BLaER1 (cell line): ENCODE measurements at regions not wholly inside any gene's neighbourhood (a gene's known extent, or its start where the extent isn't known, plus 50 kb on each side); places are given as distances from the start of the nearest gene placed in this dataset.
"Not testable (repeated sequence)": the region's sequence is repeated elsewhere in the genome, so short reads cannot be mapped to it uniquely, and the experiment has no call there.

Source experiments
- H3K27ac ChIP-seq: shearing (Covaris generic); formaldehyde crosslinking; 2 replicates; pipeline ENCODE4 v1.8.1; 2022
- H3K27me3 ChIP-seq: shearing (Covaris generic); formaldehyde crosslinking; 2 replicates; pipeline ENCODE4 v1.8.1; 2022
- H3K36me3 ChIP-seq: shearing (Covaris generic); formaldehyde crosslinking; 2 replicates; pipeline ENCODE4 v1.8.1; 2022
- H3K4me1 ChIP-seq: shearing (Covaris generic); formaldehyde crosslinking; 2 replicates; pipeline ENCODE4 v1.8.1; 2022
- H3K4me2 ChIP-seq: shearing (Covaris generic); formaldehyde crosslinking; 2 replicates; pipeline ENCODE4 v1.8.1; 2022
- H3K4me3 ChIP-seq: shearing (Covaris generic); formaldehyde crosslinking; 2 replicates; pipeline ENCODE4 v1.8.1; 2022
- H3K9ac ChIP-seq: shearing (Covaris generic); formaldehyde crosslinking; 2 replicates; pipeline ENCODE4 v1.8.1; 2022
- H3K9me3 ChIP-seq: shearing (Covaris generic); formaldehyde crosslinking; 2 replicates; pipeline ENCODE4 v1.8.1; 2022
- H4K20me1 ChIP-seq: shearing (Covaris generic); formaldehyde crosslinking; 2 replicates; pipeline ENCODE4 v1.8.1; 2022
- Cebpa-rat ChIP-seq: shearing (Covaris generic); IDR thresholded peaks from 2 replicates; pipeline ENCODE4 v1.8.1; 2022

DNA sequence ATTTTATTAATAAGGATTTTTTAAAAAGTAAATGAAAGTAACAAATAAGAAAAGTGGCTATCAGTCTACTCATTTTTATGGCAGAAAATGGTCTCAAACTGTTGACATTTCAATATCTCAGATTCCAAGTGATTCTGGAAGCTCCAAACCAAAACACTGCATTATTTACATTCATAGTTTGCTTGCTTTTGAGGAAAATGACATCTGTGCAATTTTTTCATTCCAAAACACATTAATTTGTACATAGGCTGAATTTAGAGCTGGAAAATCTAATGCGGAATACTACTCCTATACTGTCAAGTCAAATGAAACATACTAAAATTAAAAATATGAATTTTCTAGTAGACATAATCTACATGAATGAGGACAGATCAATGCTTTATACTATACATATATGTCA, 1047.6 kb downstream of the CDH9 start:
- Histone ChIP-seq H3K27me3 (no peaks in the 10 kb centered on the region), H3K36me3 (no peaks in the 10 kb centered on the region), H4K20me1 (no peaks in the 10 kb centered on the region), H3K27ac (no peak overlapping the region), H3K4me2 (no peak overlapping the region), H3K9me3 (no peaks in the 10 kb centered on the region), H3K4me1 (no peaks in the 10 kb centered on the region), H3K9ac (no peak overlapping the region), H3K4me3 (no peak overlapping the region)
- no peak for TF ChIP-seq Cebpa-rat

DNA sequence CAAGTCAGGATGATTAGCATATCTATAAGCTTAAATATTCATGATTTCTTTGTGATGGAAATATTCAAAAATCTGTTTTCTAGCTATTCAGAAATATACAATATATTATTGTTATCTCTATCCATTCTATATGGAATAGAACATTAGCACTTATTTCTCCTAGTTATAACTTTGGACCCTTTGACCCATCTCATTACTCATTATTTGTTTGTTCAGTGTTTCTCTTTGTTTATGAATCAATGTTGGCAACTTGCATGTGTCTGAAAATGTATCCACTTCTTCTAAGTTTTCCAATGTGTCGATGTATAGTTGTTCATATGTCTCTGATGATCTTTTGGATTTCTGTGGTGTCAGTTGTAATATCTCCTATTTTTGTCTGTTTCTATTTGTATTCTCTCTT, 1059.3 kb downstream of the CDH9 start:
- Histone ChIP-seq H3K4me3 (no peak overlapping the region), H3K4me2 (no peak overlapping the region), H4K20me1 (no peaks in the 10 kb centered on the region), H3K27ac (no peak overlapping the region), H3K9me3 (no peaks in the 10 kb centered on the region), H3K4me1 (no peaks in the 10 kb centered on the region), H3K9ac (no peak overlapping the region), H3K36me3 (no peaks in the 10 kb centered on the region), H3K27me3 (no peaks in the 10 kb centered on the region)
- TF ChIP-seq Cebpa-rat, result no peak

DNA sequence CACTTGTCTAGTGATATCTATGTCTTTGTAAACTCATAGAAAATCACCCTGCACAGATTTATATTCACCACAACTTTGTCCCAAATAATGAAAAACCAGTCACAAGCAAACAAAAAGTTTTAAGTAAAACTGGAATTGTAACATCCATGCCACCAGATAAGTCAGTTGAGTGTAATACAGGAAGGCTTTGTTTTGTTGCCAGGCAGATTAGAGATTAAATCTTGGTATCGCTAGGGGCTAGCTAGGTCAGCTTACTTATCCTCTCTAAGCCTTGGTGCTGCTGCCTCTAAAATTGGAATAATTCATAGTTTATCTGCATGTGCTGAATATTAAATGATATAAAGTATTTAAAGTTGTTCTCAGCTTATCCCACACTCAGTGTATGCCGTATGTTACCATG, 1062.5 kb downstream of the CDH9 start:
- H4K20me1 ChIP-seq, result no peaks in the 10 kb centered on the region
- H3K27me3 ChIP-seq, result no peaks in the 10 kb centered on the region
- H3K4me2 ChIP-seq, result no peak overlapping the region
- H3K4me1 ChIP-seq, result no peaks in the 10 kb centered on the region
- no peaks in the 10 kb centered on the region for H3K9me3 ChIP-seq
- no peak overlapping the region for H3K27ac ChIP-seq
- no peak for TF ChIP-seq Cebpa-rat
- no peak overlapping the region for H3K4me3 ChIP-seq
- H3K36me3 ChIP-seq, result no peaks in the 10 kb centered on the region
- no peak overlapping the region for H3K9ac ChIP-seq

DNA sequence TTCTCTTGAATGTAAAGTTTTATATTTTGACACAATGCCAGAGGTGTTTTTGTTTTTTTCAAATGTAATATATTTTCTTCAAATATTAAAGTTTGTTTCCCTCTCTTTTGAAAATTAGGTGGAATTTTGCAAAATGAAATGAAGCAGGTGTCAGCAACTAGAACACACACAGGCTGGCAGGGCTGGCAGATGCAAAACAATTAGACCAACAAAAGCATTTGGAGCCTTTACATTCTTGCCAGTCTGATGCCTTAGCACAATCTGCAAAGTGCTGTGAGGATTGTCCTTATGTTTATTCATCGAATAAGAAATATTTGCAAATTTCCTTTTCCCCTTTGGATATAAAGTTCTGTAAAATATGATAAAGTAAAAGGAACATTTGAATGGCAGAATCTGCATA, 1063.9 kb downstream of the CDH9 start:
- H3K9ac ChIP-seq, result no peak overlapping the region
- no peak overlapping the region for H3K27ac ChIP-seq
- no peaks in the 10 kb centered on the region for H4K20me1 ChIP-seq
- no peak for TF ChIP-seq Cebpa-rat
- H3K4me2 ChIP-seq, result no peak overlapping the region
- H3K4me3 ChIP-seq, result no peak overlapping the region
- no peaks in the 10 kb centered on the region for H3K4me1 ChIP-seq
- no peaks in the 10 kb centered on the region for H3K36me3 ChIP-seq
- H3K27me3 ChIP-seq, result no peaks in the 10 kb centered on the region
- H3K9me3 ChIP-seq, result no peaks in the 10 kb centered on the region

DNA sequence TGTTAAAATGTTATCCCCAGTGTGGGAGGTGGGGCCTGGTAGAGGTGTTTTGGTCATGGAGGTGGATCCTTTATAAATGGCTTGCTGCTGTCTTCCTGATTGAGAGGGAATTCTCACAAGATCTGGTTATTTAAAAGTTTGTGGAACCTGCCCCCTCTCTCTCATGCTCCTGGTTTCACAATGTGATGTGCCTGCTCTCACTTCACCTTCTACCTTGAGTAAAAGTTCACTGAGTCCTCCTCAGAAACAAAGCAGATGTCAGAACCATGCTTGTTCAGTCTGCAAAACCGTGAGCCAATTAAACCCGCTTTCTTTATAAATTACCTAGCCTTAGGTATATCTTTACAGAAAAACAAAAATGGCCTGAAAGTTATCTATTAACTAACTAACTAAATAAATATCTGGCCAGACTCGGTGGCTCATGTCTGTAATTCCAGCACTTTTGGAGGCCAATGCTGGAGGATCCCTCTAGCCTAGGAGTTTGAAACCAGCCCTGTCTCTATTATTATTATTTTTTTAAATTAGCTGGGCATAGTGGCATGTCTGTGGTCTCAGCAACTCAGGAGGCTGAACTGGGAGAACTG, 1067.4 kb downstream of the CDH9 start:
- Histone ChIP-seq H4K20me1 (no peaks in the 10 kb centered on the region), H3K4me1 (no peaks in the 10 kb centered on the region), H3K4me2 (no peak overlapping the region), H3K4me3 (no peak overlapping the region), H3K27me3 (no peaks in the 10 kb centered on the region), H3K27ac (no peak overlapping the region), H3K9me3 (no peaks in the 10 kb centered on the region), H3K9ac (no peak overlapping the region), H3K36me3 (no peaks in the 10 kb centered on the region)
- TF ChIP-seq Cebpa-rat, result no peak

DNA sequence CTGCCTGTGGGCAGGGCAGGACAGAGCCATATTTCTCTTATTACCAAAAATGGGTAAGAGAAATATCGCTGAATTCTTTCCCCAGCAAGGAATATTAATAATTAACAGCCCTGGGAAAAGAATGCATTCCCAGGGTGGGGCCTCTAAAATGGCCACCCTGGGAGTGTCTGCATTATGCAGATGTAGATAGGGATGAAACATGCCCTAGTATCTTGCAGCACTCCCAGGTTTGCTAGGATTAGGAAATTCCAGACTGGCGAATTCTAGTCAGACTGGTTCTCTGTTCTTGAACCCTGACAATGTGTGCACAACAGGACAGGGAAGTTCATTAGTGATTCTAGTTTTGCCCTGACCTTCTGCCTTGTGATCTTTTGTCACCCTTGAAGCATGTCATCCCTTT, 1069.3 kb downstream of the CDH9 start:
- H3K4me3 ChIP-seq, H3K9me3 ChIP-seq, H3K4me2 ChIP-seq, H3K4me1 ChIP-seq, H3K36me3 ChIP-seq, H3K27ac ChIP-seq, H3K9ac ChIP-seq, H3K27me3 ChIP-seq, H4K20me1 ChIP-seq: not testable (repeated sequence)

DNA sequence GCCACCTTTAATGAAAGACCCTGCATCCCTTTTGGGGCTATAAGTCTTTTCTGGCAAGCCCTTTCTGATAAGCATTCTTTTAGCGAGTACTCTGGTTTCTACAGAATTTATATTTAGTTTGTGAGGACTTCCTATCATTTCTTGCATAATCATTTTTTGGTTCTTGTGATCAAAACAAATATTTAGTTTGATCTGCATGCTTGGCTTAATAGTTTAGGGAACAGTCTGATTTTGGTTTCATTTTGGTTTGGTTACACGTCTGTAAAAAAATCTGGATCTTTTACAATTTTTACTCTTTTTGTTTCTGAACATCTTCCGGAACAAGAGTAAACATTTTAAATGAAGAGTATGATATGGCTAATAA, 1074.4 kb downstream of the CDH9 start:
- H3K36me3 ChIP-seq, result no peaks in the 10 kb centered on the region
- H4K20me1 ChIP-seq, result no peaks in the 10 kb centered on the region
- no peak overlapping the region for H3K4me2 ChIP-seq
- no peak overlapping the region for H3K4me3 ChIP-seq
- TF ChIP-seq Cebpa-rat, result no peak
- H3K27ac ChIP-seq, result no peak overlapping the region
- H3K9ac ChIP-seq, result no peak overlapping the region
- H3K27me3 ChIP-seq, result no peaks in the 10 kb centered on the region
- H3K4me1 ChIP-seq, result no peaks in the 10 kb centered on the region
- no peaks in the 10 kb centered on the region for H3K9me3 ChIP-seq

DNA sequence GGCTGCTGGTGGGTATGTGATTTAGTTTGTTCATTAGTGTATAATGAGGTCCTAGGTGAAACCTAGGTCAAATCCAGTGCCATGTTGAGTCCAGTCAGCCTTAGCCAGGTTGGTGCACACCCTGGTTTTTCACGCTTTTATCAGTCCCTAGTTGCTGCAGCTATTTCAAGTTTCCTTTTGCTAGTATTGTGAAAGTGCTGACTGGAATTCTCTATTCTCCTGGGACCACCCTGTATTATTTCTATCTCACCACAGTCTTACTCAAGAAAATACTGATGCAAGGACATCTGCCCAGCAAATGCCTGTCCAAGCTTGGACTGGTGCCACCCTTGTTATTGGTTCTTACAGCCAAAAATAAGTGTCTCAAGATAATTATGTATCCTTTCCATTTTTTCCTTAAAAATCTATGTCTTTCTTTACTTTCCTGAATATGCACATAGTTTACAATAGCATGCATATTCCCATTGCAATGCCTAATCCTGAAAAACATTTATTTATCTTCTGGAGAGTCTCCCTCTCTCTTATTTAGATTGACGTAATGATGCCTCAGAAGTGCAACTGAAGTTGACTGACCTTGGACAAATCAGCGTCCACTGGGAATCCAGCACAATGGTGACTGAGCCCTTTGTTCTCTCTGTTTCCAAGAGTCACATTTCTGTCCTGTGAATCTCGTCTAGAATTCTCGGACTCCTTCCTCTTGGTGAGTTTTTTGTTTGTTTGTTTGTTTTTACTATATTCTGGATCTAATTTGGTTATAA, 1075.0 kb downstream of the CDH9 start:
- H3K36me3 ChIP-seq, result no peaks in the 10 kb centered on the region
- H3K27me3 ChIP-seq, result no peaks in the 10 kb centered on the region
- H4K20me1 ChIP-seq, result no peaks in the 10 kb centered on the region
- H3K4me1 ChIP-seq, result no peaks in the 10 kb centered on the region
- H3K4me2 ChIP-seq, result no peak overlapping the region
- H3K9ac ChIP-seq, result no peak overlapping the region
- H3K9me3 ChIP-seq, result no peaks in the 10 kb centered on the region
- H3K4me3 ChIP-seq, result no peak overlapping the region
- H3K27ac ChIP-seq, result no peak overlapping the region
- TF ChIP-seq Cebpa-rat, result no peak

DNA sequence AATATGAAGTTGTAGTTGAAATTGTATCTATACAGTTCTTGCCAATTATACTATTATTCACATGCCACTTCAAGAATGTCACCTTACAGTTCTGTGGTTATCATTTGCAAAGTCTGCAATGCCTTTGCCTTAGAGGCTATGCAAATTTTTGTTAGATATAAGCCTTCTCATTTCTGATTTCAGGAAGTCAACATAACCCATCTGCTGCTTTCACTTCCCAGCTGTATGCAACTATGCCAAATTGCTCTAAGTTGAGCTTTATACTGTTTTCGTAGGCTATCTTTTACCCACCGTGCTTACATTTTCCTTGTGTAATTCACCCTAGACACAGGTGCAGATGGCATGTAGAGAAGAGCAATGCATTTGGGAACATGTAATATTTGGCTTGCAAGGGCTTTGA, 1083.0 kb downstream of the CDH9 start:
- Histone ChIP-seq H4K20me1 (no peaks in the 10 kb centered on the region), H3K36me3 (no peaks in the 10 kb centered on the region), H3K27ac (no peak overlapping the region; the same call in 1 of the 2 replicates), H3K4me3 (no peak overlapping the region), H3K4me1 (peaks cover 19% of the 10 kb centered on the region; the same call in 1 of the 2 replicates), H3K27me3 (no peaks in the 10 kb centered on the region), H3K4me2 (peak overlapping the region; percentile 42), H3K9me3 (no peaks in the 10 kb centered on the region), H3K9ac (no peak overlapping the region)
- TF ChIP-seq Cebpa-rat, result no peak

DNA sequence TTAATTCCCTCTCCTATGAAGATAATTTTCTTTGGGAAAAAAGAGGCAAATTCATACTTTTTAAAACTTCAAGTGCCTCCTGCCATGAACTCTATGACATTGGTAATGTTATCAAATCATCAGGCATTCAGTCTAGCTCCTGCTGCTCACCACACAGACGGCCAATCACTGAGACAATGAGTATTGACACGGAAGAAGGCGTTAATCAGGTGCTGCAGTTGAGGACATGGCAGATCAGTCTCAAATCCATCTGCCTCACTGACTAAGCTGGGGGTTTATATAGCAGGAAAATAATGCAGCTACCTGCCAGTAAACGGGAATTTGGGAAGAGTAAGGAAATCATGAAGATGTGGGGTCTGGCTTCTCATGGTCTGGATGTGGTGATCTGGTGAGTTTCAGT, 1087.7 kb downstream of the CDH9 start:
- TF ChIP-seq Cebpa-rat, result no peak

More for the DNA sequence above, 1087.7 kb downstream of the CDH9 start:
- peaks cover 17% of the 10 kb centered on the region; the same call in 1 of the 2 replicates for H3K4me1 ChIP-seq
- H4K20me1 ChIP-seq, result no peaks in the 10 kb centered on the region
- no peaks in the 10 kb centered on the region for H3K27me3 ChIP-seq
- no peaks in the 10 kb centered on the region for H3K9me3 ChIP-seq
- H3K27ac ChIP-seq, result no peak overlapping the region
- no peak overlapping the region for H3K9ac ChIP-seq
- no peak overlapping the region for H3K4me3 ChIP-seq
- H3K4me2 ChIP-seq, result peak overlapping the region; percentile 4; the same call in 1 of the 2 replicates
- no peaks in the 10 kb centered on the region for H3K36me3 ChIP-seq
